Epidermal melanocyte (primary cell): ENCODE measurements at regions not wholly inside any gene's neighbourhood (a gene's known extent, or its start where the extent isn't known, plus 50 kb on each side); places are given as distances from the start of the nearest gene placed in this dataset.
"Not testable (repeated sequence)": the region's sequence is repeated elsewhere in the genome, so short reads cannot be mapped to it uniquely, and the experiment has no call there.

Experiments
- DNase-seq: peaks from one replicate; pipeline ENCODE4 v3.0.0; 2011; ENCODE audit warnings: low spot score; ENCODE audit not compliant: insufficient read length

- no peak for DNase-seq
Observed at GRCh38 chr12:86473231-86473630, 217.0 kb upstream of the MGAT4C start.

DNA sequence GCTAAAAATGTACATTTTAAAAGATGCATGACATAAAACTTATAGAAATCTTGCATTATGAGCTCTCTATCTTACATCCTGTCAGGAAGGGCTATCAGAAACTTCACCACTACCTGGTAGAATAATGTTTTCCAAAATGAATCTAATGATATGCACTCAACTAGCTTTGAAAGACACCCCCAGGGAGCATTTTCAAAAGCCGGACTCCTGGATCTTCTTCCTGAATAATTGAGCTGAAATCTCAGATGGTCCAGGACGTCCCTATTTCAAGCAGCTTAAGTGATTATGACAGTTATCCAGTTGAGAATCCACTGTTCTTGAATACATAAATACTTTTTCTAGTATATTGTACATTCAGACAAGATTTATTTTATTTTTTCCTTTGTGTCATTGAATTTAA, 200.6 kb upstream of the MGAT4C start:
- no peak for DNase-seq

GRCh38 chr12:86456241-86456640, 200.1 kb upstream of the MGAT4C start:
- DNase-seq, result no peak

GRCh38 chr12:86445356-86445755, 189.2 kb upstream of the MGAT4C start:
- no peak for DNase-seq

DNA sequence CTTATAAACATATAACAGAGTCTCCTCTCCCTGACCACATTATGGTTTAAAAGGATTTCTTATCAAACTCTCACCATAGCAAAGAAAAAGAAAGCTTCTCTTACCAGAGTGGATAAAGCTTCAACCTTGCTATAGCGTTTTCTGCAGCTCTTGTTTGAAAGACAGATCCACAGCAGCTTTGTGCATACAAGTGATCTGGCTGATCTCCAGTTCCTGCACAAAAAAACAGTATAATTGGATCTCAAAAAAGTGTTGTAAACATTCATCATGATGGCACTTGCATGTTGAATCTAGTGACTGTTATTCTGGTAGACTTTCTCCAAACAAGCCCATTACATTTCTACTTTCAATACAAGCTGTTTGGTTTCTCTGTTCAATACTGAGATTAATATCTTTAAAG, 178.9 kb upstream of the MGAT4C start:
- DNase-seq, result no peak

- DNase-seq, result no peak
Observed at GRCh38 chr12:86429824-86430223, 173.6 kb upstream of the MGAT4C start.

DNA sequence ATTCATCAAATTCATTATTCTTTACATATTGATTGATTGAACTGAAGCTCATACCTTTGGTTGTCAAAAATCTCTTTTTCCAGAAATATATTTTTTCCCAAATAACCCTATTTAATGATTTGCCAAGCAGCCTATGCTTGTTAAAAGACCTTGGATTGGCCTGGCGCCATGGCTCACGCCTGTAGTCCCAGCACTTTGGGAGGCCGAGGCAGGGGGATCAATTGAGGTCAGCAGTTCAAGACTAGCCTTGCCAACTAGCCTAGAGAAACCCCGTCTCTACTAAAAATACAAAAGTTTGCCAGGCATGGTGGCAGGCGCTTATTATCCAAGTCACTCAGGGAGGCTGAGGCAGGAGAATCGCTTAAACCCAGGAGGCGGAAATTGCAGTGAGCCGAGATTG, 165.1 kb upstream of the MGAT4C start:
- no peak for DNase-seq

DNA sequence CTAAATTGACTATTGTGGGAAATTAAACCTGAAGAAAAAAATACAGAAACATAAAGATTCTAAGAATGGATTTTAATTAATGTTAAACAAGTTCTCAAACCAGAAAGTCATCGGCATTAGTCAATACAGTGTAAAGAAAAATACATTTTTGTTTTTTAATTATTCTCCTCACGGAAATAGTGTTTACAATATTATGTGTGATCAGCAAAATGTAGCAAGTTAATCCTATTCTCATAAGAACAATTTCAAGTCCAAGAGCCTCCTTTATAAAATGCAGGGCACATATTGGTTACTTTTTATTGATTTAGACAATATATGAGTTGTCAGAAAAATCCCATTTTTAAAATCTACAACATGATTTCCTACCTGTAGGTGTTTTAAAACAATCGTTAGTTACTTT, 158.0 kb upstream of the MGAT4C start:
- no peak for DNase-seq

DNA sequence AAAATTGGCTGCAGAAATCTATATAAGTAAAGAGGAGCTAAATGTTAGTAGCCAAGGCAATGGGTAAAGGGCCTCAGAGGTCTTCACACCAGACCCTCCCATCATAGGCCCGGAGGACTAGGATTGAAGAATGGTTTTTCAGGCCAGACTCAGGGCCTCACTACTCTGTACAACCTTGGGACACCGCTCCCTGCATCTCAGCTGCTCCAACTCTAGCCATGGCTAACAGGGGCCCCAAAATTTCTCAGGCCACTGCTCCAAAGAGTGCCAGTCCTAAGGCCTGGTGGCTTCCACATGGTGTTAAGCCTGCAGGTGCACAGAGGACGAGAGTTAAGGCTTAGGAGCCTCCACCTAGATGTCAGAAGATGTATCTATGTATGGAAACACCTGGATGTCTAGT, 155.5 kb upstream of the MGAT4C start:
- no peak for DNase-seq

DNA sequence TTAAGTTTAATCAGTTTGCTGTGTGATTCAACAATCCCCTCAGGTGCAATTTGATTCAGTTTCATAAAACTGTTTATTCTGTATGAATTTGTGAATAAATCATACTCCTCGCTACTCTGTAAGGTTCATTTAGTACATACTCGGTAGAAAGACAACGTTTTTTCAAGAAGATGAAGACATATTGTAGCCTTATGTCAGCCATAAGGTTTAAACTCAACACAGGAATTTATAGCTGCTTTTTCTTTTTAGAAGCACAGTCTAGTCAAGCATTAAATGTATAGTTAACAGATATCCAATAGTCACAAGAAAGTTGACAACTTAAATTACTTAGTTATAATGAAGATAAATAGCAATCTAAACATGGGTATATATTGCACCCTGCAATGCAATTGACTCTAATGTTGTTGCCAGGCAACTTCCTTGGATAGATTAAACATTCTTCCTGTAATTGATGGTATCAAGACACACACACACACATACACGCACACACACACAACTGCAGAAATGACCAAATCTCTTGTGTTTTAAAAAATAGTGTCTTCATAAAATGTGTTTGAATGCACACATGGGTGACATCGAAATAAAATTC, 151.5 kb upstream of the MGAT4C start:
- DNase-seq, result no peak

GRCh38 chr12:86389949-86390348, 133.8 kb upstream of the MGAT4C start:
- DNase-seq, result no peak

GRCh38 chr12:86387591-86388145, 131.5 kb upstream of the MGAT4C start:
- DNase-seq, result no peak

DNA sequence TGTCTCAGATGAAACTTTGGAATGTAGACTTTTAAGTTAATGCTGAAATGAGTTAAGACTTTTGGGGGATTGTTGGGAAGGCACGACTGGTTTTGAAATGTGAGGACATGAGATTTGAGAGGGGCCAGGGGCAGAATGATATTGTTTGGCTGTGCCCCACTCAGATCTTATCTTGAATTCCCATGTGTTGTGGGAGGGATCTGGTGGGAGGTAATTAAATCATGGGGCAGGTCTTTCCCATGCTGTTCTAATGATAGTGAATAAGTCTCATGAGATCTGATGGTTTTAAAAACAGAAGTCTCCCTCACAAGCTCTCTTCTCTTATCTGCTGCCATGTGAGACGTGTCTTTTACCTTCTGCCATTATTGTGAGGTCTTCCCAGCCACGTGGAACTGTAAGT, 127.6 kb upstream of the MGAT4C start:
- not testable (repeated sequence) for DNase-seq

- DNase-seq, result no peak
Observed at GRCh38 chr12:86379337-86379736, 123.1 kb upstream of the MGAT4C start.

- no peak for DNase-seq
Observed at GRCh38 chr12:86376052-86376451, 119.9 kb upstream of the MGAT4C start.

DNA sequence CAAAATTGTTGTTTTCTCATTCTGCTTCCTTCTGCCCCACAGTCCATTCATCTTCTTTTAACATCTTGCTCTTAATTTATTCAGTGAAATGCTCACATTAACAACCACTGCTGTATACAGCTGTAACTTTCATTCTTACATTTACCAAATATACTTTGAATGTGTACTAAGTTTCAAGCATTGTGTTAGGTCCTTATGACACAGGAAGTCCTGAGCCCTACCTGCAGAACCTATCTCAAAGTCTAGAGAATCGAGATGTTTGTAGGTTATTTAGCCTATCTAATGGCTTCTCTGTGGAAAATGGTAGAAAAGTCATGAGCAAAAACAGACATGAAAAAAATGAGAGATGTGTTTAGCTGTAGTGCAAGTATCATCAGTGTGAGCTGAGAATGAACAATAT, 117.6 kb upstream of the MGAT4C start:
- no peak for DNase-seq

GRCh38 chr12:86367137-86367536, 110.9 kb upstream of the MGAT4C start:
- DNase-seq, result no peak

DNA sequence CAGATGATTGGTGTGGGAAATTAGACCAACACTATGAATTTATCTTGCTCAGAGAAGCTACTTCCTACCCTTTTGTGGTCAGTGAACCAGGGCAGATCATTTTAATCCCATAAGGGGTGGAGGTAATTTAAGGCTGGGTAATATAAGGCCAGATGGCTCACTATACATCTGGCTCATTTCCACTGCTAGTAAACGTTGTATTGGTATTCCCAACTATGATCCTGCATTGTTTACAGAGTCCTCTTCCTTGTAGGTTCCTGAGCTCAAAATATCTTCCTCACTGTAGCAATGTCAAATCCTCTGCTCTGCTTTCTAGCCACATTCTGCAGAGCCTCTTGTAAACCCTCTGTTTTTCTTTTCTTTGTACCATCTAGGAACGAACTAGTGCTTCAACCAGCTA, 93.0 kb upstream of the MGAT4C start:
- no peak for DNase-seq

DNA sequence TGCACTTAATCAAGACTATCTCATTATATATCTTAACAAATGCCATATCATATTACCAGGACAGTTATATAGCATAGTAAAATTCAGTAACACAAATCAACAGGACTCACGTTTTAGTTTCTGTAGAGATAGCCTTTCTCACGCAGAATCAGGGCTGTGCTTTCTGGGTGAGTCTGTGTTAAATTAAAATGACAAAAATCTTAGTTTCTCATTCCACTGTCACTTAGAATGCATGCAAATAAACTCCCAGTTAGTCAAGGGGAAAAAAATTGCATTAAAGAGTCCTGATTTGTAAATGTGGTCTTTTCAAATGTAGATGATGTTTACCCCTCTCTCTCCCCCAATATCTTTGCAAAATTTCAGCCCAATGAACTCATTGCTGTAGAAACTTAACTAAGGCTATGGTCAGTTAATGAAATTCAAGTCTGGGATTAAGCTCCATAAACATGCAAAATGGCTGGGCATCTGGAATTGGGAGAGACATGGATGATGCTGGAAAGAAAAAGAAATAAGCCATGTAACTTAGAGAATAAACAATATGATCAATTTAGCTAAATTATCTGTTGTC, 77.8 kb upstream of the MGAT4C start:
- no peak for DNase-seq

DNA sequence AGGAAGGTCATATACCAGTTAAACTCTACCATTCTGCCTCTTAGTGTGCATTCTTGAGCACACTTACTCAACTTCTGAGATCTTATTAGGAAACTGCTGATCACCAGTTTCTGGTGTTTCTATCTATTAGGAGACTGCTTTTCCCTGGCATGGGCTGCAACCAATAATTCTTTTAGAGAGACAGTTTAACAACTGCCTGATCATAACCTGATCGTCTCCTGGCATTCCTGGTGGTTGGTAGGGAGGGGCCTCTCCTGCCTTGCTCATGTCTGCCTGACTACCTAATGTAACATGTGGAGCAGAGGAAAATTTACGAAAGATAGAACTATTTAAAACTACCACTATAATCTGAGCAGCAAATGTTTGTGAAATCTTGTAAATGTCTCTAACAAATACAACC, 75.3 kb upstream of the MGAT4C start:
- no peak for DNase-seq

GRCh38 chr12:86331012-86331411, 74.8 kb upstream of the MGAT4C start:
- DNase-seq, result no peak

- no peak for DNase-seq
Observed at GRCh38 chr12:86312232-86312631, 56.0 kb upstream of the MGAT4C start.
